SKM-1 treated with dmso at 0.1 percent for 144 hours (cell line): ENCODE measurements at regions not wholly inside any gene's neighbourhood (a gene's known extent, or its start where the extent isn't known, plus 50 kb on each side); places are given as distances from the start of the nearest gene placed in this dataset.
"Not testable (repeated sequence)": the region's sequence is repeated elsewhere in the genome, so short reads cannot be mapped to it uniquely, and the experiment has no call there.

Experiments used
- DNase-seq: peaks from one replicate; lab custom pipeline; 2025; ENCODE audit not compliant: unreplicated experiment; lab: John Stamatoyannopoulos, UW

- no peak for DNase-seq
Measured at GRCh38 chr12:38016602-38017001, 300.0 kb upstream of the ALG10B start.

DNA sequence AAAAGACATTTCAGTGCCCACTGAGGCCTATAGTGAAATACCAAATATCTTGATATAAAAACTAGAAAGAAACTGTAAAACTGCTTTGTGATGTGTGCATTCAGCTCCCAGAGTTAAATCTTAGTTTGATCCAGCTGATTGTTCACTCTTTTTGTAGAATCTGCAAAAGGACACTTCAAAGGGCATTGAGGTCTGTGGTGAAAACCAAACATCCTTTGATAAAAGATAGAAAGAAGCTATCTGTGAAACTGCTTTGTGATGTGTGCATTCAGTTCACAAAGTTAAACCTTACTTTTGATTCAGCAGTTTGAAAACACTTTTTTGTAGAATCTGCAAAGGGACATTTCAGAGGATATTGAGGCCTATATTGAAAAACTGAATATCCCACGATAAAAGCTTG lies 290.7 kb upstream of the ALG10B start:
- DNase-seq = no peak

DNA sequence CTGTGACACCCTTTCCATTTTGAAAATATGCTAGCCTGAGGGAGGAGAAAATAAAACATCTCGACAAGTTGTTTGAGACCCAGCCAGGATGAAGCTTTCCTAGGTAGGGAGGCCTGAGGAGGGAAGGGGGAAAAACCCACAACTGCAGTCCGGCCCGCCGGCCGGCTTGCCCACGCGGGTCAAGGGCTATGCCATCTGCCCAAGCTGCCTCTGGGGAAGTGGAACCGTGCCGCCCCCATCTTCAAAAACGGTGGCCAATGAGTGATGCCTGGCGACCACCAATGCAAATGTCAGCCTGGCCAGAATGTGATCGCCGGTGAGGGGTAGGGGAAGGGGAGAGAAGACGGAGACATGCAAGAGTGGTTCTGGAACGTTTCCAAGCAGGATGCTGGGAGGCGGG lies 263.5 kb upstream of the ALG10B start:
- no peak for DNase-seq

DNA sequence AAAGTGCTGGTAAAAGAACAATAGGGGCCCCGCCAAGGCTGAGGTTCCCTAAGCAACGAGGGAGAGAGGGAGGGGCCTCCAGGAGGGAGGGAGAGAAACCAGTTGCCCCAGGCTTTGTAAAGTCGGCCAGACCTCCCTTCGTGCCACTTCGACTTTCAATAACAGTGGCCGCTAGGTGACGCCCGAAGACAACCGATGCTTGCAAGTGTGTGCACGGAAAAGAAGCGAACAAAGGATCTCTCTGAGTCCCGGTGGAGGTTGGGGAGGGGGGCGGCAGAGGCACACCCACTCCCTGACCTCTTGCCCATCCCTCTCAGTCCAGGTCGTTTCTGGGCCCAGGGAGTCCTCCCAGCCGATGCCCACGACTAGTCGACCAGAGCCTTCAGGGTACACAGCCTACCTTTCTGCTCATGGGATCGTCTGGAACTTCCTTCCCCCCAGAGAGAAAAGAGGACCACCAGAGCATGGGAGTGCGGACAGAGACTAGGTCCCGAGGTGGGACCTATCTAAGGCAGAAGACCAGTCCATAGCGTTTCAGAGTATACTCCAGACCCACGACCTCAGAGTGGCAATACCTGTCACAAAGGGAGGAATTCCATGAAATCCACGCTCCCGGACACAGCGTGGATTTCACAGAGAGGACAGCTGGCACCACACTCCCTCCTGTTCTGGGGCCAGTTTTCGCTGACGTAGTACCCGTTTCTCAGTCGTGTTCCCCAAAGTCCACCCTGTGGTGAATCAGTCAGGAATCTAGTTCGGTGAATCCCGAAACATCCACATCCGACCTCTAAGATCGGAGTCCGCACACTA lies 262.7 kb upstream of the ALG10B start:
- DNase-seq = no peak

DNA sequence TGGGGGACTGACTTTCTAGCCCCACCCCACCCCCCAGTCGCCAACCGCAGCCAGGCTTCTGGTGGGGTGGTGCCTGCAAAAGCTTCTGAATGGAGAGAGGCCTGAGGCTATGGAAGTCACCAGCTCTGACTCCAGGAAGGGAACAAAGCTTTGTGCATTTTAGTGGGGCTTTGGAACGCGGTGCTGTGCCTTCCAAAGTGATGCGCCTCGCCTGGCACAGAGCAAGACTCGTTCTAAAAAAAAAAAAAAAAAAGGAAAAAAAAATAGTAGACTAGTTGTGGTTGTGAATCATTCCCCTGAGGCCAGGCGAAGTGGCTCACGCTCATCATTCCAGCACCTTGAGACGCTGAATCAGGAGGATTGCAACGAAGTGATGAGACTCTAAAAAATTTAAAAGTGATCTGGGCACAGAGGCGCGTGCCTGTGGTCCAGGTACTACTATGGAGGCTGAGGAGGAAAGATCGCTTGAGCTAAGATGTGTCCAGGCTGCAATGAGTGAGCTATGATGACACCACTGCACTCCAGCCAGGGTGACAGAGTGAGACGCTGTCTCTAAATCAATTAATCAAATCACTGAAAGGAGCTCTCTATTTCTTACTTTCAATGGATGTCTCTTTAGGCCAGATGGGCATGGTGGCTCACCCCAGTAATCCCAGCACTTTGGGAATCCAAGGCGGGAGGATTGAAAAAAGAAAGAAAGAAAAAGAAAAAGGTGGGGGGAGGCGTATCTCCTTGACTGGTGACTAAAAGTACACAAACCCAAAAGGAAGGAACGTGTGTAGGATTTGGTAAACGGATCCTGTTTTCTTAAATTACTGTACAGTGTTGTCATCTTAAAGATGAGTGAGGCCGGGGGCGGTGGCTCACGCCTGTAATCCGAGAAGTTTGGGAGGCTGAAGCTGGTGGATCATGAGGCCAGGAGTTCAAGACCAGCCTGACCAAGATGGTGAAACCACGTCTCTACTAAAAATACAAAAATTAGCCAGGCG lies 259.6 kb upstream of the ALG10B start:
- DNase-seq = no peak

- DNase-seq = no peak
Measured at GRCh38 chr12:38099686-38100085, 216.9 kb upstream of the ALG10B start.

DNA sequence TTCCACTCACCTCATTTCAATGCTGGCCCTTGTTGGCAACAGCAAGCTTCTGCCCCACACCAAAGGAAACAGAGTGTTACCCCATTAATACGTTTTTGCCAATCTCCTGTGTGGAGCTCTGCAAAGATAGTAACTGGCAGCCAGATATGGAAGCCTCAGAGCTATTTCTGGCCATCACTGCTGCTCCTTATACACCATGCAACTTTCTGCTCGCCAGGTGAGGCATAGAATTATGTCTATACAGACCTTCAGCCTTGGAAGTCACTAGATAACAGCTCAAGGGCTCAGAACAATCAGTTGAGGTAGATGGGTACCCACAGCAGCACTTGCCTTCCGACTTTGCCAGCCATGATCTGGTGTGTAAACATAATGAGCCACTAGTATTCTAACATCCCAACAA lies 214.8 kb upstream of the ALG10B start:
- no peak for DNase-seq

- no peak for DNase-seq
Measured at GRCh38 chr12:38102197-38102596, 214.4 kb upstream of the ALG10B start.

DNA sequence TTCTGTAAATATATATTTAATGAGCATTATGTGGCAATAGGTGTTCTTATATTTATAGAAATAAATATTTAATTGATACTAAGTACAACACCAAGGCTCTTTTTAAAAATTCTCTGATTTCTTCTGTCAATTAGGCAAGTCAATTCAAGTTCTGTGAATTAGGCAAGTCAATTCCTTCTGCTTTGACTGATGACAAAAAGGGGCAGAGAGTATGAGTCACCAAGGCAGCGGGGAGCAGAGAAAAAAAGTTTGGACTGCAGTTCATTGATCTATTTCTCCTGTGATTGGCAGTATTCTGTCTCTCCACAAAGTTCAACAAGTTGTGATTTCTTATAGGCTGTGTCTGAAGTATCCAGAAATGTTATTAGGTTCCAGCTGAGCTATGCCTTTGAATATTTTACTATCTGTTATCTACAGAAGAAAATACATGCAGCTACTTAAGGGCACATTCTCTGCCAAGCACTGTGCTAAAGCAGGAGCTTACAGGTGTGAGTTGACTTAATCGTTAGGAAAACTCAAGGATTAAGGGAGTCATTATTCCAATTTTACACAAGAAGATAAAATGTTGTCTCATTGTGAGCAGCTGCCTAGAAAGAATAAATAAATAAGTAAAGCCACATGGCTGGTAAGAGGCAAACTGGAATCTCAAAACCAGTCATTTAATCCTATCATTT lies 206.4 kb upstream of the ALG10B start:
- no peak for DNase-seq

DNA sequence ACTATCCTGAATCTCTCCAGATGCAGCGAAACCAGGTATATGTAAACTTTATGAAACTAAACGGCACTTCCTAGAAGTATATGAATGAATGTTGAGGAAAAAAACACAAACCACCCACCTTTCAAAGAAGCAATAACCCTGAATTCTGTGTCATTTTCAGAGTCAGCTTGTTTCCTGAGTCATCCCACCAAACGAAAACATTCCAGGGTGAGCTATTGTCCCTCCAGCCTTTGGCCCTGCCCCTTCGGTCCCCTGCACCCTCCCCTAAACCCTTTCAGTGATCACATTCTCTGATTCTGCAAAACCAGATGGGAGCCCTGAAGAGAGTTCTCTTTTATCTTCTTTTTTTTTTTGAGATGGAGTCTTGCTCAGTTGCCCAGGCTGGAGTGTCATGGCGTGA lies 202.6 kb upstream of the ALG10B start:
- no peak for DNase-seq

- DNase-seq = no peak
Measured at GRCh38 chr12:38116968-38117367, 199.6 kb upstream of the ALG10B start.

- DNase-seq = no peak
Measured at GRCh38 chr12:38118632-38119031, 197.9 kb upstream of the ALG10B start.

DNA sequence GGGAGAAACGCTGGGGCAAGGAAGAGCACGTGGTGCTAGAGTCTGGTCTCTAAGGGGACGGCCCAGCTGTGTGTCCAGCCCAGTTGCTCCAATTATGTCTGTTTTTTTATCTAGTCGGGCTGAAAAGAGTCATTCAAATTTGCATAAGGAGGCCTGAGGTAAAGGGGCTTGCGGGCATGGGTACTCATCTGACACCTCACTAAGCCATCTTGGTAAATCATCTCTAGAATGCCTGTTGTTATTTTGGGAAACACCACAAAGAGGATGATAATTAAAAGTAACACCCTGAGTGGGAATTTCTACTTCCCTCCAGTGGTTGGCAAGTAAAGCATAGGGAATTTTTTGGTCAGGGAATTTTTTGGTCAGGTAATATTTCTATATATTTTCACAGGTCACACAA lies 196.1 kb upstream of the ALG10B start:
- DNase-seq = no peak

GRCh38 chr12:38123028-38123427 lies 193.5 kb upstream of the ALG10B start:
- DNase-seq = not testable (repeated sequence)

- no peak for DNase-seq
Measured at GRCh38 chr12:38123566-38124246, 192.9 kb upstream of the ALG10B start.

DNA sequence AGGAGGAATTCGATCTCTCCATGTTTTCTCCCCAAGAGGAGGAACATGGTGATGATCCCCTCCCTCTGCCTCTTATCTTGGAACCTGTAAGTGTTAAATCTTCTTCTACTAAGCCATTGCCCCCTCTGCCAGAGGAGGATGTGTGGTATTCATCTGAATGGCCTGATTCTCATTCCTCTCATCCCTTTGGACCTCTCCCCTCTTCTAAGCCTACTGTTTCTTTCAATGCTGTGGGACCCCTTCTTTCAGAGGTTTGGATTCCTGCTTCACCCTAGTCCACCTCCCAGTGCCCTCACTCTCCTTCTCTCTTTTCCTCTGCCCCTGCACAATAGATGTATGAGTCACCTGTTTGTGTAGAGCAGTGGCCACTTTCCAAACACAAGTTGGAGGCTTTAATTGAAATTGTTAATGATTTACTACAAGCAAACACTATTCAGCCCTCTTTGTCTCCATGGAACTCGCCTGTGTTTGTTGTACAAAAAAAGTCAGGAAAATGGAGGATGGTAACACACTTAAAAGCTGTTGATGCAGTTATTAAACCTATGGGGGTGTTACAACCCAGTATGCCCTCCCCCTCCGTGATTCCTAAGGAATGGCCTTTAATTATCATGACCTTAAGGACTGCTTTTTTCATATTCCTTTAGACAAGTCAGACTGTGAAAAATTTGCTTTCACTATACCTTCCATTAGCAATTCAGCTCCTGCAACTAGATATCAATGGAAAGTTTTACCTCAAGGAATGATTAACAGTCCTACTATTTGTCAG lies 192.1 kb upstream of the ALG10B start:
- DNase-seq = no peak

DNA sequence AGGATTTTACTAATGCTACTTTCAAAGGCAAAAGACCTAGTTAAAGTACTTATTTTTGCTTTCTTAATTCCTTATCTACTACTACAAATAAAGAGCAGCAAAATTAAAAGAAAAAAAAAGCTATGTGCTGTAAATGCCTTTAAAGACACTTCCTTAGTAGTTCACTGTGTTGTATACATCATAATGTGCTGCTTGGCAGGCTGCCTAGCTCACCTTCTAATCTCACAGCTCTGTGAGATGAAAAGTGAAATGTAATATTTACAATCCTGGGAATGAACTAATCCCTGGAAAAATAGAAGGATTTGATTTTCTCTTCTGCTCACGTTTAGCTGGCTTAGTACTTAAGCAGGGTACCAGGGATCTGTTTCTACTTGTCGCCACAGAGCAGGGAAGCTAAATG lies 184.4 kb upstream of the ALG10B start:
- no peak for DNase-seq

GRCh38 chr12:38137287-38137686 lies 179.3 kb upstream of the ALG10B start:
- no peak for DNase-seq

DNA sequence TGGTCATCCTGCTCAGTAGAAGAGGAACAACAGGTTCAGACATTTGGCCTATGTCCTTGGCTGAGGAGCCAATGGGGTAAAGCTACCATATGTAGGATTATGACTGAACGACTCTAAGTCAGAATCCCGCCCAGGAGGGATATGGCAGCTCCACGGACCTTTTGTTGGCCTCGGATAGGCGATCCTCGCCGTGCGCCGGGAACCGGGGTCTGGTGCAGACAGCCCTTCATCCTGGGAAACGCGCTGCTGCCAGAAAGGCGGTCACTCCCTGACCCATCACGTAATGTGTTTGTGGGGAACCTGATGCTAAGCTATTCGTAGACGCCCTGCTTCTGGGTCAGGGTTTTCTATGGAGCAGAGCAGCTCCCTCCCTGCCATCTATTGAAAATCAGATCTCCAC lies 178.9 kb upstream of the ALG10B start:
- DNase-seq = no peak
